ENCODE measurements at regions not wholly inside any gene's neighbourhood (a gene's known extent, or its start where the extent isn't known, plus 50 kb on each side); places are given as distances from the start of the nearest gene placed in this dataset.

DNA sequence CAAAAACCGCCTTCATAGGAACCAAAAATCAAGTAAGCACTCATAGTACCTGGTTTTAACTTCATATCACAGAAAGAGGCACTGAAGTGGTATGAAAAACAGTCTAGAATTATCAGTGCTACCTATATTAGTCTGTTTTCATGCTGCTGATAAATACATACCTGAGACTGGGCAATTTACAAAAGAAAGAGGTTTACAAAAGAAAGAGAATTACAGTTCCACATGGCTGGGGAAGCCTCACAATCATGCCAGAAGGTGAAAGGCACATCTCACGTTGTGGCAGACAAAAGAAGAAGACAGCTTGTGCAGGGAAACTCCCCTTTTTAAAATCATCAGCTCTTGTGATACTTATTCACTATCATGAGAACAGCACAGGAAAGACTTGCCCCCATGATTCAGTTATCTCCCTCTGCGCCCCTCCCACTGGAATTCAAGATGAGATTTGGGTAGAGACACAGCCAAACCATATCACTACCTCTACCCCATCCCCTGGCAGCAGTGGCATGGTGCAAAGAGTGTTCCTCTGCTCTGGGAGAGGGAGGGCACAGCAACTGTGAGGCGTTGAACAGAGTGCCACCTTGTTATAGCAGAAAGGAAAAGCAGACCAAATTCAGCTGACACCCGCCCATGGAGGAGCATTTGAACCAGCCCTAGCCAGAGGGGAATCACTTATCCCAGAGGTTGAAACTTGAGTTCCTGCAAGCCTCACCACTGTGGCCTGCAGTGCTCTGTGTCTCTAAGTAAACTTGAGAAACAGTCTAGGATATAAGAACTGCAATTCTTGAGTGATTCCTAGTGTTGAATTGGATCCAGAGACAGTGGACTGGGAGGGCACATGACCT is 61.9 kb upstream of the PTPRZ1 start:
- no peak for DNase-seq (ENCODE audit: low read depth in 2 of 3, low spot score in 1 of 3)

GRCh38 chr7:121807078-121807477 is 65.9 kb upstream of the PTPRZ1 start:
- no peak for DNase-seq (ENCODE audit: low read depth in 2 of 3, low spot score in 1 of 3)

DNA sequence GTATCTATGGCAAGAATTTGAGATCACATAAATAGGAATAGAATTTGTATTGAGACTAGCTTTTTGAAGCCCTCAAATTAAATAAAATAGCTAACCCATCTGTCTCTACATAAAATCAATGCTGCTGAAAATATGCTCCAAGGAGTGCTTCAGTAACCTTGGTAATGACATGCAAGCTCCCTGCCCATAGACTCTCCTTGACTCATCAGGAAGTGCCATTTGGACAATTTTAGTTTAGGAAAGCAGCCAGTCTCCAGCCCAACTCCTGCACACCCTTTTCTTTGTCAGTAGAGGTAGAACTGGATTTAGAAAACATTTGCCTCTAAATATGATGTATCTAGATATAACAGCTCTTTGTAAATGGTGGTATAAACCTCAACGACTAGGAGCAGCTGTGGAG is 69.9 kb upstream of the PTPRZ1 start:
- DNase-seq (ENCODE audit: low read depth in 2 of 3, low spot score in 1 of 3): no peak

DNA sequence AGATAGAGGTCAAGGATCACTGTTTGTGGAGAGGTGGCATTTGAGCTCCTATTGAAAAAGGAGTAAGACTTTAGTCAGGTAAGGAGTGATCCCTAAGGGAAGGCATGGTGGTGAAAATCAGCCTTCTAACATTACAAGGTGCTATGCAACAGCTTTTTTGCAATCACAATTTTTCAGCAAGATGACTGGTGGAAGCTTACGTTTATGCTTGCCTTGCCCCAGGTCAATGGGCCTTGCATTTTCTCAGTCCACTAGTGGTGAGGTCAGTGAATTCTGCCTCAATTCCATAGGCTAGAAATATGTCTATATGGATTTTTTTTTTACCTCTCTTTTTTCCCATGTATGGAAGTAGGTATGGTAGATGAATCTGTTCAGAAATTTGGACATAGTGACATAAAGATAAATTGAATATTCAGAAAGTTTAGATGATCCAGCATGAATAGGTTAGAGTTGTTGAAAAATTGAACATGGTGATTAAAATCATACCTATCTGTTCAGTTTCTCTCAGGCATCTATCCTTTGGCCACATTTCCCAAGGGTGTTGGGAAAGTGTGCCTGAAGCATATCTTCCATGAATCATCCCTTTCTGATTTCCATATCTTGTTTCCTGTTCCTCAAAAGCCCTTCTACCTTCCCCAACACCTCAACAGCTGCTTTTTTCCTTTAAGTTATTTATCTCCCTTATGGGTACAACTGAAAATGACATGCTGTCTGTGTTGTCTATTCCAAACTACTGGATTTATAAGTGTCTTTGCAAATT is 71.9 kb upstream of the PTPRZ1 start:
- DNase-seq (ENCODE audit: low read depth in 2 of 3, low spot score in 1 of 3): no peak

- no peak for DNase-seq (ENCODE audit: low read depth in 2 of 3, low spot score in 1 of 3)
Observed at GRCh38 chr7:121798896-121799295, 74.1 kb upstream of the PTPRZ1 start.

GRCh38 chr7:121798453-121798840 is 74.5 kb upstream of the PTPRZ1 start:
- DNase-seq (ENCODE audit: low read depth in 2 of 3, low spot score in 1 of 3): no peak

- no peak for DNase-seq (ENCODE audit: low read depth in 2 of 3, low spot score in 1 of 3)
Observed at GRCh38 chr7:121797657-121798452, 75.1 kb upstream of the PTPRZ1 start.

GRCh38 chr7:121796936-121797656 is 75.9 kb upstream of the PTPRZ1 start:
- no peak for DNase-seq (ENCODE audit: low read depth in 2 of 3, low spot score in 1 of 3)

DNA sequence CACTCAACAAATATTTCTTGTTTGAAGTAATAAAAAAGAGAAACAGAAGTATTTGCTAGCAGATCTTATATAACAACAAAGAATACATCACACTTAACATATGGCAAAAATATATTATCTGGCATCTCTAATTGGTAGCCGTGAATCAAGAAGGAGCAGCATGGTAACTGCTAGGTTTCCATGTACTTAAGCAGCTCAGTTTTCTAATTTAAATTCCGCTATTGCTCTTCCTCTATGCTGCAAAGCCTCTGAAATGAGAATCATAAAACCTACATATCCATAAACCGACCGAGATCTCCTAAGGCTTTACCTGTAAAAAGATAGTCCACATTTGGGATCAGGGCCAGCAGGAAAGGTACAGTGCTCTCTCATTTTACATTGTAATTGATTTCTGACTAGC is 76.6 kb upstream of the PTPRZ1 start:
- DNase-seq (ENCODE audit: low read depth in 2 of 3, low spot score in 1 of 3): no peak

GRCh38 chr7:121795736-121796135 is 77.2 kb upstream of the PTPRZ1 start:
- no peak for DNase-seq (ENCODE audit: low read depth in 2 of 3, low spot score in 1 of 3)

DNA sequence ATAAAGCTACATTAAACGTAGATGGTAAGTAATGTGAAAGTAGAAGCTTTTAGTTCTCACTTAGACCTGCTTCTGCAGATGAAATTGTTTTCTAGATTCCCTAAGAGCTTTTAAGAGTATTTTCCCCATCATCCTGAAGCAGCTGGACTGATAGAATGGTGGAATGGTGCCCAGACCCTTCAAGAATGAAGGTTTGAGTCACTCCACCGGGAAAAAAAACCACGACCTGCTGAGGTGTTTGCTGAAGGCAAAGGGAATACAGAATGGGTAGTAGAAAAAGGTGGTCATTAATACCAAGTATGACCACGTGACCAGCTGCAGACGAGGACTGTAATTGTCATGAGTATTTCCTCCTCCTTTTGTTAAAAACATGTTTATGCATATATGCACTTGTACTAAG is 79.2 kb upstream of the PTPRZ1 start:
- DNase-seq (ENCODE audit: low read depth in 2 of 3, low spot score in 1 of 3): no peak

DNA sequence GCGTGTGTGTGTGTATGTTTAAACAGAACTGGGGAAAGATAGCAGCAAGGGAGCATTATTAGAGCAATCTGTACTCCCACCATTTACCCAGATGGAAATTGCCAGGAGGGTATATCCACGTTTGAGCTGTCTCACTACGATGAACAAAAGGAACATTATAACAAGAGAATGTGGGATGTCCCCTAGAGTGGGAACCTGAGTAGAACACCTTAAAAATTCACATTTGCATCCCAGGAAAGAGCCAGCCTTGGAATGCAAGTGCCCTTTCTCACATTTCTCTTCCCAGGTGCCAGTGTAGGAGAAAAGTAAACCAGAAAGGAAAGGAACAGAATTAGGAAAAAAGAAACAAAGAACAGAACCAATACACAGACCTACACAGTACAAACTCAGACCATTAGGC is 95.3 kb upstream of the PTPRZ1 start:
- DNase-seq (ENCODE audit: low read depth in 2 of 3, low spot score in 1 of 3): no peak

- no peak for DNase-seq (ENCODE audit: low read depth in 2 of 3, low spot score in 1 of 3)
Observed at GRCh38 chr7:121774563-121774962, 98.4 kb upstream of the PTPRZ1 start.

GRCh38 chr7:121766676-121767075 is 106.3 kb upstream of the PTPRZ1 start:
- no peak for DNase-seq (ENCODE audit: low read depth in 2 of 3, low spot score in 1 of 3)

DNA sequence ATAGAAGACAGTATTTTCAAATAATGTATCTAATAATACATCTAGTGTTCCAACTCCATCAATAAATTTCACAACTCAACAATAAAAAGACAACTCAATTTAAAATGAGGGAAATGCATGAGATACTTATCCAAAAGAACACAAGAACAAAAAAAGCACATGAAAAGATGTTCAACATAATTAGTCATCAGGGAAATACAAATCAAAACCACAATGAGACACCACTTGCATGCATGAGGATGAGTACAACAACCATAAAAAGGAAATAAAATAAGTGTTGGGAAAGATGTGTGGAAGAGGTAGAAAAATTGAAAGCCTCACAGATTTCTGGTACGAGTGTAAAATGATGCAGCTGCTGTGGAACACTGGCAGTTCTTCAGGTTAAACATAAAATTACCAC is 111.6 kb upstream of the PTPRZ1 start:
- no peak for DNase-seq (ENCODE audit: low read depth in 2 of 3, low spot score in 1 of 3)

- DNase-seq (ENCODE audit: low read depth in 2 of 3, low spot score in 1 of 3): no peak
Observed at GRCh38 chr7:121755818-121756552, 117.0 kb upstream of the PTPRZ1 start.

DNA sequence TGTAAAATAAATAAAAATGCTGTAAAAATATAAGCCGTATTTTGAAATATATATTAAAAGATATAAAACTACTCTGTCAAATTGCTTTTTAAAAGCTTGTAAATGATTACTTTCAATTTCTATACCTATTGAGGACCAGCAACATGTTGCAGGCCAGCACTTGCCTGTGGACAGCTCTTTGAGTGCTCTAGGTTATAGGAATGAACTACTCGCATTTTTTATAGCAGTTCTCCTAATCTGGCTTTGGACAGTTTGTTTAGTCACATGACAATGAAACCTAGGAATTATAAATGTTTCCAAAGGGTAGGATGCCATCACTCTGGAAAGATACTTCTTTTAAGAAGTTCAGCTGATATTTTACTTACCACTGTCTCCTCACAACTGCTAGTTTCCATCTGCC is 117.7 kb upstream of the PTPRZ1 start:
- no peak for DNase-seq (ENCODE audit: low read depth in 2 of 3, low spot score in 1 of 3)

DNA sequence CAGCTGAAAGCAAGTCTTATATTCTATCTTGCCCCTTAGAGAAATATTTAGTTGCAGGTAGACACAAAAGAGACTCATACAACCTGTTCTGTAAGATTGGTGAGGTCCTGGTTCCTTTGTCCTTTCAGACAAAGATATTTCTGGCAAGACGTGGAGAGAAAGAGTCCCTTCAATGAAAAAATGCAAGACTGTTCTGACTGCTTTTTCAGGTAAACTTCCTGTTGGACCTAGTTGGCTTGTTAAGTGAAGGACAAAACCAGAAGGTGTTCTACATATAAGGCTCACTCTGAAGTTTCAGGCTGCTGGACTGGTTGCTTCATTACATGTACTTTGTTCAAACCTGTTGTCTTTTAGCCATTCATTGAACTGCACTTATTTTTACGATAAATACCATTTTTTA is 119.0 kb upstream of the PTPRZ1 start:
- DNase-seq (ENCODE audit: low read depth in 2 of 3, low spot score in 1 of 3): no peak

DNA sequence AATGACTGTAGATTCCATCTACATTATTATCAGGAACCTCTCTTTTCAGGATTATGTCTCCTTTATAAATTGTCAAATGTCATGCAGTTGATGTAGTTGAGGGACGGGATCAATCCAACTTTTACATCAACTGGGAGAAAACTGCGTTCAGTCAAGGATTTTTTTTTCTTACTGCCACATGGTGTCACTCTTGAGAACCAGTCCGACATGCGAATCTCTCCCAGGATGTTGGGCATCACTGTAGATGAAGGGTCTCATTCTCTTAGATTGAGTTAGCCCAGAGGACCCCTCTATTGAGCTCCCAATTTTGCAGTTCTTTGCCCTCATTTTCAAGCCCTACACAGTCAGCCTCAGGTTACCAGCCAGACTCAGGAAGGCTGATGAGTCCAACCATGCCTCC is 120.3 kb upstream of the PTPRZ1 start:
- no peak for DNase-seq (ENCODE audit: low read depth in 2 of 3, low spot score in 1 of 3)

DNA sequence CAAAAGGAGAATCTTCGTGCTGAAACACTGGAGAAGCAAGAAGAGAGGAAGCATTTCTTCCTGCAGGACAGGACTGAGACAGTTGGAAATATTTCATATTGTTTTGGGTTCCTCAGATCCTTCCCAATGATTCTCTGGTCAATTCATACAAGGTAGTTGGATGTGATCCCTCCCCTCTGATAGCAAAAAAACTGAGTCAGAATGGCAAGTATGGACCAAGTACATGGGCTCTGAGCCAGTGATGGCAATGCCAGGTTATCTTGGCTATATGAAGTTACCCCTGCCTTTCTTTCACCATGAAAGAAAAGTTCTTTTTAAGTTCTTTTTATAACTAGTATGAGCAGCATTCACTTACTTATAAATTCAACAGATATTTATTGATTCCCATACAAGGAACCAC is 124.4 kb upstream of the PTPRZ1 start:
- DNase-seq (ENCODE audit: low read depth in 2 of 3, low spot score in 1 of 3): no peak

Data from stimulated activated CD4-positive, alpha-beta T cell treated with anti-CD3 and anti-CD28 coated beads, Interleukin-12 subunit alpha, Interleukin-12 subunit beta, amount 100 ng/mL, for 48 hours (primary cell).